ENCODE measurements at regions not wholly inside any gene's neighbourhood (a gene's known extent, or its start where the extent isn't known, plus 50 kb on each side); places are given as distances from the start of the nearest gene placed in this dataset.
"Not testable (repeated sequence)": the region's sequence is repeated elsewhere in the genome, so short reads cannot be mapped to it uniquely, and the experiment has no call there.

DNA sequence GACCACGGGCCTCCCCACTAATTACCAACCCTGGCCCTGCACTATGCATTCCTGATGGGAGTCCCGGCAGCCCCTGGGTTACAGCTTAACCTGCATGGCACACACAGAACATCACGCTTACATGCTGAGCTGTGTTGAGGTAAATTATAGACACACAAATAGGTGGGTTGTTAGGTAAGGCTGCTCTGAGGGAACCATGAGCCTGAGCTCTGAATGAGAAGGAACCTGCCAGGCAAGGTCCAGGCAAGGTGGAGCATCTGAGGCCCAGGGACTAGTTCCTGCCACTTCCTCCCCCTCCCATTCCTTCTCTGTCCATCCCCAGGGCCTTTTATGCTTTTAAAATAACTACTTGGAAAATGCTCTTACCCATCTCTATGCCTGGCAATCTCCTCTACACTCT, 82.7 kb upstream of the ESRRB start:
- Mint-ChIP-seq H3K27me3 (peaks cover 17% of the 10 kb centered on the region), H3K9me3 (no peaks in the 10 kb centered on the region), H3K27ac (no peak overlapping the region), H3K4me1 (ENCODE audit: low read depth) (no peaks in the 10 kb centered on the region), H3K4me3 (no peak overlapping the region), H3K36me3 (ENCODE audit: low read depth) (no peaks in the 10 kb centered on the region)
- DNase-seq: no peak

DNA sequence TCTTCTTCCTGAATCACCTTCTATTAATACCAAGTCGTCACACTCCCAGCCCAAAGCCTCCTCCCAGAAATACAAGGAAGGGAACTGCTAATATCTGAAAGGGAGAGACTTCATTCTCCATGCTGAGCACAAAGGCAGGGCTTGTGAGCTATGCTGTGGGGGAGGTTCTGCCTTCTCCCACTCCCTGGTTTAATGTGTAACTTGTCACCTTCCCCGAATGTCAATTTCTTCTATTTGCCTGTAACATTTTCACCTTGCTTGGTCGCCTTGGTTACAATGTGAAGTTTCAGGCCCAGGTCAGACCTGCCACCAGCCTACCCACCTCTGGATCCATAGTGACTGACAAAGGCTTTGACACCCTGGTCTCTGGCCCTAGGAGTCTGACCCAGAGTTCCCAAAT, 82.0 kb upstream of the ESRRB start:
- no peak overlapping the region for H3K4me3 Mint-ChIP-seq
- no peaks in the 10 kb centered on the region for H3K4me1 Mint-ChIP-seq (ENCODE audit: low read depth)
- H3K27me3 Mint-ChIP-seq: peaks cover 22% of the 10 kb centered on the region
- no peak overlapping the region for H3K27ac Mint-ChIP-seq
- no peak for DNase-seq
- no peaks in the 10 kb centered on the region for H3K36me3 Mint-ChIP-seq (ENCODE audit: low read depth)
- H3K9me3 Mint-ChIP-seq: no peaks in the 10 kb centered on the region

DNA sequence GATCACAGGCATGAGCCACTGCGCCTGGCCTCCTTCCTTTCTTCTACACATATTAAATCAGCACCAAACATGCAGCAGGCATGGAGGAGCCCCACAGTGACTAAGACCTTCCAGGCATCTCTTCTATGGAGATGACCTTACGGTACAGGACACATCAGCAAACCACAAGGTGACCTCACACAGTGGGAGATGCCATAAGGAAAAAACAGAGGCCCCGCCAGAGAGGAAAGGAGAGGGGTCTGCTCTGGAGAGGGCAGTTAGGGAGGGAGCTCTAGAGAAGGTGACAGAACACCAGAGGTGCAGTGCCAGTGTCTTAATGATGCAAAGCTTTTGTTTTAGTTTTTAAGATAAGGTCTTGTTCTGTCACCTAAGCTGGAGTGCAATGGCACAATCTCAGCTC, 81.1 kb upstream of the ESRRB start:
- Mint-ChIP-seq H3K27me3 (peaks cover 23% of the 10 kb centered on the region), H3K4me1 (ENCODE audit: low read depth) (no peaks in the 10 kb centered on the region)

DNA sequence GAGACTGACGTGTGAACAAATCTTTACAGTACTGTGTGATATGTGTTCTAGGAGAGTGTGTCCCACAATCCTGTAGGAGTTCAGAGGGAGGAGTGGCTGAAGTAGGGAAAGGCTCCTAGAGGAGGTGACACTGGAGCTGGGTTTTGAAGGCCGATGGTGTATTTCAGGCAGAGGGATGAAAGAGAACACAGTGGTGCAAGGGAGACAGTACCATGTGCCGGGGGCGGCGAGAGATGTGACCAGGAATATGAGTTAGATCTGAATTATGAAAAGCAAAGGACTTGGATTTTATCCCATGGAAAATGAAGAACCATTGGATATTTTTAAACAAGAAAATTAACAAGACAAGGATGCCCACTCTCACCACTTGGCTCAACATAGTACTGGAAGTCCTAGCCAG, 77.0 kb upstream of the ESRRB start:
- no peak for DNase-seq
- Mint-ChIP-seq H3K36me3 (ENCODE audit: low read depth) (no peaks in the 10 kb centered on the region), H3K27me3 (peaks cover 24% of the 10 kb centered on the region), H3K4me3 (no peak overlapping the region), H3K9me3 (no peaks in the 10 kb centered on the region), H3K27ac (no peak overlapping the region), H3K4me1 (ENCODE audit: low read depth) (no peaks in the 10 kb centered on the region)

More for the DNA sequence above, 81.1 kb upstream of the ESRRB start:
- no peaks in the 10 kb centered on the region for H3K9me3 Mint-ChIP-seq
- H3K27ac Mint-ChIP-seq: no peak overlapping the region
- DNase-seq: no peak
- H3K36me3 Mint-ChIP-seq (ENCODE audit: low read depth): no peaks in the 10 kb centered on the region
- H3K4me3 Mint-ChIP-seq: no peak overlapping the region

DNA sequence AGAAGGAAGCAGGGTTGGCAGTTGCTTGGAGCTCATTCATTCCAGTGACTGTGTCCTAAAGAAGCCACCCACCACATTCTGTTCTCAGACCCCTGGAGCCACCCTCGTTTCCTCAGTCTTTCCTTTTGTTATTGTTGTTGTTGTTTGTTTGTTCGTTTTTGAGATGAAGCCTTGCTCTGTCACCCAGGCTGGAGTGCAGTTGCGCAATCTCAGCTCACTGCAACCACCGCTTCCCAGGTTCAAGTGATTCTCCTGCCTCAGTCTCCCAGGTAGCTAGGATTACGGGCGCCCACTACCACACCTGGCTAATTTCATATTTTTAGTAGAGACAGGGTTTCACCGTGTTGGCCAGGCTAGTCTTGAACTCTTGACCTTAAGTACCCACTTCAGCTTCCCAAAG, 72.7 kb upstream of the ESRRB start:
- H3K27ac Mint-ChIP-seq; H3K36me3 Mint-ChIP-seq (ENCODE audit: low read depth); H3K4me1 Mint-ChIP-seq (ENCODE audit: low read depth); H3K9me3 Mint-ChIP-seq; H3K4me3 Mint-ChIP-seq; DNase-seq: not testable (repeated sequence)
- peaks cover 28% of the 10 kb centered on the region for H3K27me3 Mint-ChIP-seq

- H3K4me3 Mint-ChIP-seq: no peak overlapping the region
- peaks cover 32% of the 10 kb centered on the region for H3K27me3 Mint-ChIP-seq
- H3K9me3 Mint-ChIP-seq: no peaks in the 10 kb centered on the region
- no peaks in the 10 kb centered on the region for H3K36me3 Mint-ChIP-seq (ENCODE audit: low read depth)
- no peak overlapping the region for H3K27ac Mint-ChIP-seq
- H3K4me1 Mint-ChIP-seq (ENCODE audit: low read depth): no peaks in the 10 kb centered on the region
- no peak for DNase-seq
Observed at GRCh38 chr14:76304536-76305267, 71.2 kb upstream of the ESRRB start.

DNA sequence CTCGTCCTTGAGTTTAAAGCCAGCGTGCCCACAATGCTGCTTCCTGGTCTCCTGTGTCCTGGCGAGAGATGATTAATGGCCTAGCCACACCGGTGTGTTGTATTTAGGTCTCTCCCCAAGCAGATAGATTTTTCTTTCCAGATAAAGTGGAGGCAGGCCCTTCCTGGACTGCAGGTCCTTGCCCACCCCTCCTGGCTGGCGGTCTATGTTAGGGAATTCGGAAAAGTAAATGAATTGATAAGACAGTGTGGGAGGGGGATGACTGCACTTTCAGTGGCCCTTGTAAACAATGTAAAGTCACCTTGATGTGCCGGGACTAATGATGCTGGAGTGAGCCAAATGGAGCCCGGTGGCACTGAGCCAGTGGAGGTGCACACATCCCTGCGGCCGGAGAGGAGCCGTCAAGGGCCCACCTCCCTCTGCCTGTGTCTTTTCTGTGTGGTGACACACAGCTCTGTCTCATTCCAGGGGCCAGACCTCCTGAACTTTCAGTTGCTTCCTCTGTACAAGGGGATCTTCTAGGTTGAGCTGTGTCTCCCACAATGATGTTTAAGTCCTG, 70.6 kb upstream of the ESRRB start:
- H3K27ac Mint-ChIP-seq: no peak overlapping the region
- no peak overlapping the region for H3K4me3 Mint-ChIP-seq
- H3K36me3 Mint-ChIP-seq (ENCODE audit: low read depth): no peaks in the 10 kb centered on the region
- H3K9me3 Mint-ChIP-seq: no peaks in the 10 kb centered on the region
- H3K4me1 Mint-ChIP-seq (ENCODE audit: low read depth): no peaks in the 10 kb centered on the region
- H3K27me3 Mint-ChIP-seq: peaks cover 39% of the 10 kb centered on the region
- no peak for DNase-seq

DNA sequence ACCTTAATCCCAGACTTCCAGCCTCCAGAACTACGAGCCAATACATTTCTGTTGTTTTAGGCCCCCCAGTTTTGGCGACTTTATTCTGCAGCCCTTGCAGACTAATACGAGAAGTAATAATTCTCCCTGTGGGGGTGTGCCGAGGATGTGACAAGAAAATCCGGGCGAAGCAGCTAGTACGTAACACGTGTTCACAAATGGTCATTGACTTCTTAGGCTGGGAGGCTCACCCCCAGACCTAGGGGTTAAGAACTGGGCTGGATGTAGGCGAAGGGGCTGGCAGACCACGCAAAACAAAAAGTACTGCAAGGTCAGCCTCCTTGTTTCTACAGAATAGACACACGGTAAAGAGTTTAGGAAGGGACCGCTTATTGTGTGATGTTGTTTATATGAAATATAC, 69.8 kb upstream of the ESRRB start:
- no peak overlapping the region for H3K27ac Mint-ChIP-seq
- H3K4me3 Mint-ChIP-seq: no peak overlapping the region
- DNase-seq: no peak
- peaks cover 3% of the 10 kb centered on the region for H3K4me1 Mint-ChIP-seq (ENCODE audit: low read depth)
- no peaks in the 10 kb centered on the region for H3K36me3 Mint-ChIP-seq (ENCODE audit: low read depth)
- H3K9me3 Mint-ChIP-seq: no peaks in the 10 kb centered on the region
- peaks cover 44% of the 10 kb centered on the region for H3K27me3 Mint-ChIP-seq

DNA sequence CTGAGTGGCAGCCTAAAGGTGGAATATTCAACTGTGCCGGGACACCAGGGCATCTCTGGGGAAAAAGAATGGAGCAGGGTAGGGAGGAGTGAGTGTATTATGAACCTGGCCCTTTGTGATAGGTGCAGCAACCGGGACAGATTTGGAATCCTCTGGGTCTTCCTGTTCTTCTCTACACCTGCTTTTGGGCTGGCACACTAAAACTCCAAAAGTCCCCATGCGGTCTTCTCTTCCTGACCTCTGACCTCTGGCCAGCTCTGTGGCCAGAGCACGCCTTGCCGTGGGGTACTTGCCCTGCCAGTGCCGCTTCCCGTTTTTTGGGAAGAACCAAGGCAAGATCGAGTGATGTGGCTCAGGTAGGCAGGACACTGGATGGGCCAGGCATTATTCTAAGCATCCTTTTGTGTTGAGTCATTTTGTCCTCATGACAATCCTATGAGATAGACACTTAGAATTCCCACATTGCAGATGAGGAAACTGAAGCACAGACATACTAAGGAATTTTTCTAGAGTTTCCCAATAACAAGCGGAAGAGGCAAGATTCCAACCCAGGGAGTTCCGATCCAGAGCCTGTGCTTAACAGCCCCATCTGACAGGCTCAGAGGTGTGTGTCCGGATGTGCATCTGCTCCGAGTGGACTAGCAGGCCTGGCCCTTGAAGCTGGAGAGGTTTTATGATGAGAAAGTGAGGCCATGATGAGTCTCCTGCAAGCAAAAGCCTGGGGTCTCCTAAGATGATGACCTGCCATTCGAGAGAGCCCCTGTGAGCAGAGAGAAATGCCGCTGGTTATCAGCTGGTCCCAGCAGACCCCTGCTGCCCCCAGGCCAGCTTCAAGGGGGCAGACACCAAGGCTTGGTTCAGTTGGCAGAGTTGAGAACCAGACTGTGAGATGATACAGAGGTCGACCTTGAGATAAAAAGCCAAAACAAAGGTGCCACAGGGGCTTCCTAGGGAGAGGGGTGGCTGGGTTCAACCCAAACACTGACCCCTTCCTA, 67.9 kb upstream of the ESRRB start:
- Mint-ChIP-seq H3K27ac (no peak overlapping the region), H3K4me3 (no peak overlapping the region), H3K27me3 (peaks cover 42% of the 10 kb centered on the region), H3K4me1 (ENCODE audit: low read depth) (peaks cover 3% of the 10 kb centered on the region), H3K36me3 (ENCODE audit: low read depth) (no peaks in the 10 kb centered on the region), H3K9me3 (no peaks in the 10 kb centered on the region)
- DNase-seq: no peak

DNA sequence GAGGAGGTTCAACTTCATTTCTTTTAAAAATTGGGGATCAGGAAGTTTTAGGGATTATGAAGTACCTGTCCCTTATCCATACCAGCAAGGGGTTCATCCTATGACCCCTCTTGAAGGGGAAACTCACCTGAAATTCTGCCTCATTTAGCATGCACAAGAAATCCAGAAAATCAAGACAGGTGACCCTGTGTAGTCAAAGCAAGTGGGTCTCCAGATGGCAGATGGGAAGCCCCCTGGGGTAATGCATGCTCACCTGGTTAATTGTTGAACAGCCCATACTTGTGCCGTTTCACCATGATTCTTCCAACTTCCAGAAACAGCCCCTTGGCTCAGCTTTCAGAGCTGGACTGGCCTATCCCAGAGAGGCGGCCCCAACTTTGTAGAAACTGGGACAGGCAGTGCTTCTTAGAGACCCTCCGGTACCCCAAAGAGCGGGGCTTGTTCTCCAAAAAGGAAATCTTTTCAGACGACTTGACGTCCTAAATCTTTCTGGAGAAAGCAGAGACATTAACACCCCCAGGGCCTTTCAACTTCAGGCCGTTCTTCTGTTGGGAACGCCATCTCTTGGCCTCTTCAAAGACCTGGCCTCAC, 66.3 kb upstream of the ESRRB start:
- Mint-ChIP-seq H3K27ac (no peak overlapping the region), H3K36me3 (ENCODE audit: low read depth) (no peaks in the 10 kb centered on the region), H3K4me3 (no peak overlapping the region), H3K9me3 (no peaks in the 10 kb centered on the region), H3K27me3 (peaks cover 42% of the 10 kb centered on the region), H3K4me1 (ENCODE audit: low read depth) (peaks cover 3% of the 10 kb centered on the region)
- DNase-seq: no peak

- no peak overlapping the region for H3K27ac Mint-ChIP-seq
- no peaks in the 10 kb centered on the region for H3K36me3 Mint-ChIP-seq (ENCODE audit: low read depth)
- H3K9me3 Mint-ChIP-seq: no peaks in the 10 kb centered on the region
- H3K27me3 Mint-ChIP-seq: peaks cover 49% of the 10 kb centered on the region
- peaks cover 3% of the 10 kb centered on the region for H3K4me1 Mint-ChIP-seq (ENCODE audit: low read depth)
- no peak overlapping the region for H3K4me3 Mint-ChIP-seq
- DNase-seq: no peak
Observed at GRCh38 chr14:76311079-76311758, 64.7 kb upstream of the ESRRB start.

GRCh38 chr14:76312821-76313220, 63.1 kb upstream of the ESRRB start:
- Mint-ChIP-seq H3K4me3 (no peak overlapping the region), H3K27me3 (peaks cover 45% of the 10 kb centered on the region), H3K9me3 (no peaks in the 10 kb centered on the region)

DNA sequence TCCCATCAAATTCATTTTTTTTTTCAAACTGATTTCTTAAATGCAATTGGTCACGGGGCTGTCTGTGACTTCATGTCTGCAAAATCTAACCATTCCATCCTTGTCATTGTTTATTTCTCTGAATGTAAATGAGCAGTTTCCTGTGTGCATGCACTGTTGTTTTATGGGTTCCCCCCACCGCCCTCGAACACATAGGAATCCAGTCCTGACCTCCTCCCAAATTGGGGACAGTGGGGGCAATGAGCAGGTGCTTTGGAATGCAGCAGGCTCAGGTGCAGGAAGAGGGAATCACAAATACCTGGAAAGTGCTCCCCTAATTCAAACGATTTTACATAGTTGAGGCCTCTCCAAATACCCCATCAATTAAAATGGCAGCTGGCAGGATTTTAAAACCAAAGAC, 62.6 kb upstream of the ESRRB start:
- Mint-ChIP-seq H3K27me3 (peaks cover 41% of the 10 kb centered on the region), H3K36me3 (ENCODE audit: low read depth) (no peaks in the 10 kb centered on the region), H3K27ac (no peak overlapping the region), H3K4me3 (no peak overlapping the region), H3K4me1 (ENCODE audit: low read depth) (peaks cover 3% of the 10 kb centered on the region), H3K9me3 (no peaks in the 10 kb centered on the region)
- DNase-seq: no peak

More at GRCh38 chr14:76312821-76313220, 63.1 kb upstream of the ESRRB start:
- Mint-ChIP-seq H3K4me1 (ENCODE audit: low read depth) (peaks cover 3% of the 10 kb centered on the region), H3K36me3 (ENCODE audit: low read depth) (no peaks in the 10 kb centered on the region), H3K27ac (no peak overlapping the region)
- no peak for DNase-seq

DNA sequence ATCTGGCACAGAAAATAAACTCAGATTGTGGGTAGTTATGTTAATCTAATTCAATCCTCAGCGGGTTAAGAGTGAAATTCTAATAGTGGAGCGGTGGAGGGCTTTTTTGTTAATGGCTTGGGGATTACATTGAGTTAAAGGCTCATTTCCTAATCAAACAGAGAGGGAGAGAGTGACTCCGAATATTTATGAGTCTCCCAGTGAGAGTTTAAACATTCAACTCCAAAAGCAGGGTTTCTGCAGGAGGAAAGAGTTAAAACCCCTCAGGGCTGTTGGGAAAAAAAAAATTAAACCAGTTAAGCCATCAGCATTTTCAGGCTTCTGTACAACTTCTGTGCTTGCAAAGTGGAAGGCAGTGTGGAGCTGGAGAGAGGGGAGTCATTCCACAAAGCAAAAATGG, 62.1 kb upstream of the ESRRB start:
- DNase-seq: no peak
- peaks cover 36% of the 10 kb centered on the region for H3K27me3 Mint-ChIP-seq
- H3K27ac Mint-ChIP-seq: no peak overlapping the region
- H3K4me3 Mint-ChIP-seq: no peak overlapping the region
- peaks cover 3% of the 10 kb centered on the region for H3K4me1 Mint-ChIP-seq (ENCODE audit: low read depth)
- H3K9me3 Mint-ChIP-seq: no peaks in the 10 kb centered on the region
- H3K36me3 Mint-ChIP-seq (ENCODE audit: low read depth): no peaks in the 10 kb centered on the region

All from activated T-cell treated with anti-CD3 and anti-CD28 coated beads, Interleukin-2, amount 50 U/mL, for 24 hours (primary cell).